Fibroblast of pulmonary artery (primary cell): ENCODE measurements at regions not wholly inside any gene's neighbourhood (a gene's known extent, or its start where the extent isn't known, plus 50 kb on each side); places are given as distances from the start of the nearest gene placed in this dataset.

Experiments used
- DNase-seq: peaks from one replicate; pipeline ENCODE4 v3.0.0-alpha.2; 2010; ENCODE audit warnings: low read depth
- H3K4me3 ChIP-seq: replicated peaks from 2 replicates; pipeline ENCODE4 v1.5.1; 2011; ENCODE audit warnings: low read depth, mild to moderate bottlenecking, control low read depth, low read length, moderate library complexity
- TF ChIP-seq, protein P1 (sequence below): IDR thresholded peaks from 2 replicates; pipeline ENCODE4 v1.5.1; 2011; ENCODE audit warnings: mild to moderate bottlenecking, control low read depth, low read length, inconsistent platforms; ENCODE audit errors: missing control alignments

DNA sequence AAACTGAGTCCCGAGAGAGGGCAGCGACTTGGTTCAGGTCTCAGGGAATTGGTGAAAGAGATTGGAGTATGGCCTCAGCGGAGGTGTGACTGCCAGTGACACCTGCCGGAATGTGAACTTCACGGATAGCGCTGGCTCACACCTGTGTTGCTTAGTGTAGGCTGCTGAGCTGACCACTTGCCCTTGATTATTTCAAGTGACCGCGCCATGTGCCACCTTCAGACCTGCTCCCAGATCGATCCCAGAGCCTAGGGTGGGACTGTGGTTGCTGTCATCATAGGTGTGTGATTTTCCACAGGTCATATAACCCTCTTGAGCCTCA, 134.8 kb downstream of the GLI2 start:
- TF ChIP-seq, protein P1, sequence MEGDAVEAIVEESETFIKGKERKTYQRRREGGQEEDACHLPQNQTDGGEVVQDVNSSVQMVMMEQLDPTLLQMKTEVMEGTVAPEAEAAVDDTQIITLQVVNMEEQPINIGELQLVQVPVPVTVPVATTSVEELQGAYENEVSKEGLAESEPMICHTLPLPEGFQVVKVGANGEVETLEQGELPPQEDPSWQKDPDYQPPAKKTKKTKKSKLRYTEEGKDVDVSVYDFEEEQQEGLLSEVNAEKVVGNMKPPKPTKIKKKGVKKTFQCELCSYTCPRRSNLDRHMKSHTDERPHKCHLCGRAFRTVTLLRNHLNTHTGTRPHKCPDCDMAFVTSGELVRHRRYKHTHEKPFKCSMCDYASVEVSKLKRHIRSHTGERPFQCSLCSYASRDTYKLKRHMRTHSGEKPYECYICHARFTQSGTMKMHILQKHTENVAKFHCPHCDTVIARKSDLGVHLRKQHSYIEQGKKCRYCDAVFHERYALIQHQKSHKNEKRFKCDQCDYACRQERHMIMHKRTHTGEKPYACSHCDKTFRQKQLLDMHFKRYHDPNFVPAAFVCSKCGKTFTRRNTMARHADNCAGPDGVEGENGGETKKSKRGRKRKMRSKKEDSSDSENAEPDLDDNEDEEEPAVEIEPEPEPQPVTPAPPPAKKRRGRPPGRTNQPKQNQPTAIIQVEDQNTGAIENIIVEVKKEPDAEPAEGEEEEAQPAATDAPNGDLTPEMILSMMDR: no peak
- H3K4me3 ChIP-seq: no peak overlapping the region
- DNase-seq: no peak

DNA sequence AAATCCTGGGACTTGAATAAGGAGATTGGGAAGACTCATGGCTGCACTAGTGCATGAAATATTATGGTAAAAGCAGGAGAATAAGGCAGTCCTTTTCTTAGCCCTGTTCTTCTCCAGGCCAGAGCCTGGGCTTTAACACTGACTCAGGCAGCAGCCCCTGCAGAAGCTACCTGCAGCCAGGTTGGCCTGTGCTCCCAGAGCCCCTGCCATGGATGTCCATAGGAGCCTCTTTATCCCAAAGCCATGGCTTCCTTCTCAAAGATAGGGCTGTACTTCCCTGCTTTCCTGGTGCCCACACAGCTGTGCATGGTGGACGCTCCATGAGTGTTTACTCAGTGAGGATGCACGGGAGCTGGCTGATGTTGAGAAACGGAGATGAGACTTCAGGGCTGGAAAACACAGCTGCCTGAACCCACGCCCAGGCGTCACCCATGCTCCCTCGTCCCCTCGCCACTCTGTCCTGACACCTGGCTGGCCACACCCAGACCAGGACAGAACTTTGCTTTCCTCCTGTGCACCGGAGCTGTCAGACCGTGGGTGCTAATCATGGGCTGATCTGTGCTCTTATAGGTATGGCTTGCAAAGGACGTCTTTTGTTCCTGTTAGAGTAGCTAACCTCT, 135.5 kb downstream of the GLI2 start:
- no peak for DNase-seq
- TF ChIP-seq, protein P1: no peak
- H3K4me3 ChIP-seq: no peak overlapping the region

DNA sequence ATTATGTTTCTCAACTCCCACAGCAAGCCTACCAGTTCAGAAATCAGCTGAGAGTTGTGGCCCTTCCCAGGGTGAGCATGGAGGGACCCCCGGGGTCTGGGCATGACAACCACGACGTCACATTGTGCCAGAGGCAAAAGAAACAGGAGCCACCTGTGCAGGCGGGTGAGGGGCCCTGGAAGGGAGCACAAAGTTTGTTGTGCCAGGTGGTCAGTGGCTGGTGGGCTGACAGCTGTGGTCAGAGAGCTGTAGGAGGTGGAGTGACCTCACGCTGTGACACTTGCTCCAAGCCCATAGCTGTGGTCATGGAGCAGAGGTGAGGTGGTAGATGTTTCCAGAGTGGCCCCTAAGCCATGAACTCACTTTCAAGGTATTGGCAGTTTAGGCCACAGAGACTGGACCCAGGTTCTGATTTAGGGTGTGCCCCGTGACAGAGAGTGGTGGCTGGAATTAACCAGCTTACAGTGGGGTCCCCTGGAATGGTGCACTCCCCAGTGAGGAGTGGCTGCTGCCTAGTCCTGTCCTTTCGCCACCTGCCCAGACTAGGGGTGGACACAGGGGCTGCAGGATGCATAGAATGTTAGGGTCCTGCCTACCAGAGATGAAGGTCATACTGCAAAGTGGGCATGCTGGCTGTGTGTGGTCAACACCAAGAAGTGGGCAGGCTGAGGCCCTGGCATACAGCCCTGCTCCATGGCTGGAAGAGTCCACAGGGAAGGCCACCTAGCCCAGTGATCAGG, 136.4 kb downstream of the GLI2 start:
- TF ChIP-seq, protein P1: no peak
- no peak for DNase-seq
- H3K4me3 ChIP-seq: no peak overlapping the region

DNA sequence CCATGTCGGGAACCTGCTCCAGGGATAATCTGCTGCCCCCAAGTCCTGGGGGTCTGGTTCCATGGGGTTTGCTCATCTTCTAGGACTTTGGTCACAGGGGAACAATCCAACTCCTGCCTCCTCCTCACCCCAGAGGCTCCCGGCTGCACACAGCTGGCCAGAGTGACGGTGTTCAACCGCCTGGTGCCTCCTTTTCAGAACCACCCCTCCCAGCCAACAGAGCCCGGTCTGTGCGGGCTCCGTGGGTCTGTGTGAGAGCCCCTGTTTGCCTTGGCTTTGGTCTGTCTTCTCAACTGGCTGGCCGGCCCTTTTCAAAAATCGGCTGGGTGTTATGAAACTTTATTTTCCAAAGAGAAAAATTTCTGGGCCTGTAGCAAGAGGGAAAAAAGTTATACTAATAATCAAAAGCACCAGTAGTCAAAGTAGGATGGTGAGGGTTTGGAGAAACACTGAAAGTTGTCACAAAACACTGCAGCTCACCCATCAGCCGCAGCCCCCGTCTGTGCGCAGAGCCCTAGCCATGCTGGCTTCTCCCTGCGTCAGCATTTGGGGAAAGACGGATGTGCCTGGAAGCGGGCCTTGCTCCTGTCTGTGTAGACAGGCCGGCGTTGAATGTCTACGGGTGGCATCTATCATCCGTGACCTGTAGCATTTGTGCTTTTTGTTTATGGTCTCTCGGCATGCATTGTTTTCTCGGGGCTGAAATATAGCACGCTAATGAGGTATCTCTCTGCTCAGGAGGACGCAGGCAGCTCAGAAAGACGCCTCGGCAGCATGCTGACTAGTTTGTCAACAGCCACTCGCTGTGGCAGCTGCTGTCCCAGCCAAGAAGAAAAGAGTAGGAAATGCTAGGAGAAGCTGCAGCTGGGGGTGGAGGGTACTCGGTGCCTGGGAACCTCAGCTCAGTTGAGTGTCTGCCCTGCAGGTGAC, 138.6 kb downstream of the GLI2 start:
- no peak for DNase-seq
- H3K4me3 ChIP-seq: no peak overlapping the region
- TF ChIP-seq, protein P1: no peak

- TF ChIP-seq, protein P1: no peak
- no peak overlapping the region for H3K4me3 ChIP-seq
- no peak for DNase-seq
Measured at GRCh38 chr2:120874888-120875275, 139.2 kb downstream of the GLI2 start.

DNA sequence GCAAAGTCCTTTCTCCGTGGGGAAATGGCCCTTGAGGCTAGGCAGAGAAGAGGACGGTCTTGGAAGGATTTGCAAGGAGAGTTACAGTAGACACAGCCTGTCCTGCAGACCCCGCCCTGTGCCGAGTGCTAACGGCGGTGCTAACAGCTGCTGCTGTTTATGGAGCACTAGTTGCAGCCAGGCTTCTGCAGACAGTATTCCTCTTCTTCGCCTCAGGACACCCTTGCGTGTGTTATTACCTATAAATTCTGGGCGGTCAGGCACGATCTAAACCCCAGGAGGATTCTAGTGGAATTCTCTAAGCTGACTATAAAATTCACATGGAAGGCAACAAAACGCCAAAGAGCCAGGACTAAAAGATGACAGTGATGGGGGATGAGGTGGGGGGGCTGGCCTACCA, 139.8 kb downstream of the GLI2 start:
- TF ChIP-seq, protein P1: no peak
- no peak for DNase-seq
- H3K4me3 ChIP-seq: no peak overlapping the region
